Stimulated activated naive CD4-positive, alpha-beta T cell treated with Interleukin-2 at 50 U/mL for 16 hours (primary cell): ENCODE measurements at regions not wholly inside any gene's neighbourhood (a gene's known extent, or its start where the extent isn't known, plus 50 kb on each side); places are given as distances from the start of the nearest gene placed in this dataset.
"Not testable (repeated sequence)": the region's sequence is repeated elsewhere in the genome, so short reads cannot be mapped to it uniquely, and the experiment has no call there.

Experiments
- DNase-seq: peaks from one replicate; lab custom pipeline; 2025; lab: John Stamatoyannopoulos, UW

DNA sequence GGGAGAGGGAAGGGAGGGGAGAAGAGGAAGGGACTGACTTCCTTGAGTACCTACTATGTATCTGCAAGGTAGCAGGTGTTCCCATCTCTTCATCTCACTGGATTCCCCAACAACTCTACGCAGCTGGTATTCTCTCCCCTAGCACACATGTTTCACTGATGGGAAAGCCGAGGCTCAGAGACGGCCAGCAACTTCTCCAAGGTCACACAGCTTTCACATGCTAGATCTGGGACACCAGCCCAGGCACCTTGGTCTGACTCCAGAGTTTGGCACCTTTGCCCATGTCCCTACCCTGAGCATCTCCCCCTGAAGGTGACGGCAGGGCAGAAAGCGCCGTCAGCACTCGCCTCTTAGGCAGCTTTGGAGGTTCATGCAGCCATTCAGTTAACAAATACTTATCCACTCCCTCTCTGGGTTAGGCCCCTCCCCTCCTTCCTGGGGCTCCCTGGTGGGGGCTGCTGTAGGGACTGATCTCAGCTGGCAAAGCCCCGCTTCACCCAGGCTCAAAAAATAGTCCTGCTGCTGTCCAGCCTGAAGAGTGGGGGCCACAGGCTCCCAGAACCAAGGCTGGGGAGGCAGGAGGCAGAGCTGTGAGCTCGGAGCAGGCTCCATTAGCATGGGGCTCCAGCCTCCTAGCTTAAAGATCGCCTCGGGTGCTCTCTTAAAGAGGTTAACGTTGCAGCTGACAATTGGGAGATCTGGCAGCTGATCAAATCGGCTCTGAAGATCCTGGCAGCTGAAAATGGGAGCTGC lies 79.4 kb downstream of the IGLL1 start:
- no peak for DNase-seq

DNA sequence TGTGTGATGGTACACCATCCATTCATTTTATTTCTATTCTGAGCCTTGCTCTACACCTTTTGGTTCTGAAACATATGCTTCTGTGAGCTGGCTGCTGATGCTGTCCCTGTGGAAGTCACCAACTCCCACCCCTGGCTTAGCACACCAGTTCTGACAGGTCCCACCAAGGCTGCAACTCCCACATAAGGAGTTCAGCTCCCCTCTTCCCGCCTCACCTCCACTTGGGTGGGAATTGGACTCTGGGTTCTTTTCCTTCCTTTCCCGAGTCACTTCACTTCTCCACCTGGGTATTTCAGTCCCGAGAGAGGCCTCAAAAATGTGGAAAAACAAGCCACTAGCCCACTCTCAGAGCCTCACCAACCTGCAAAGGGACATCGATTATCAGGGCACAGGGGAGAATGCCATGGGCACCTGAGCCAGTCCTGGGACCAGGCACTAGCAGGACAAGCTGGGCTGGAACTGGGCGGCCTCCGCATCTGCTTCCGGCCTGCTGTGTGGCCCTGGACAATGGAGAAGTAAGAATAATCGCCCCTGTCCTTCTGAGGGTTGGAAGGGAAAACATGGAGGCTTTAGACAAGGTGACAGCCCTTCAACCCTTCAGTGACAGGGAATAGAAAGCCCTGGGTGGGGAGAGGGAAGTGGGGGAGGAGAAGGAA lies 80.1 kb downstream of the IGLL1 start:
- DNase-seq: no peak

DNA sequence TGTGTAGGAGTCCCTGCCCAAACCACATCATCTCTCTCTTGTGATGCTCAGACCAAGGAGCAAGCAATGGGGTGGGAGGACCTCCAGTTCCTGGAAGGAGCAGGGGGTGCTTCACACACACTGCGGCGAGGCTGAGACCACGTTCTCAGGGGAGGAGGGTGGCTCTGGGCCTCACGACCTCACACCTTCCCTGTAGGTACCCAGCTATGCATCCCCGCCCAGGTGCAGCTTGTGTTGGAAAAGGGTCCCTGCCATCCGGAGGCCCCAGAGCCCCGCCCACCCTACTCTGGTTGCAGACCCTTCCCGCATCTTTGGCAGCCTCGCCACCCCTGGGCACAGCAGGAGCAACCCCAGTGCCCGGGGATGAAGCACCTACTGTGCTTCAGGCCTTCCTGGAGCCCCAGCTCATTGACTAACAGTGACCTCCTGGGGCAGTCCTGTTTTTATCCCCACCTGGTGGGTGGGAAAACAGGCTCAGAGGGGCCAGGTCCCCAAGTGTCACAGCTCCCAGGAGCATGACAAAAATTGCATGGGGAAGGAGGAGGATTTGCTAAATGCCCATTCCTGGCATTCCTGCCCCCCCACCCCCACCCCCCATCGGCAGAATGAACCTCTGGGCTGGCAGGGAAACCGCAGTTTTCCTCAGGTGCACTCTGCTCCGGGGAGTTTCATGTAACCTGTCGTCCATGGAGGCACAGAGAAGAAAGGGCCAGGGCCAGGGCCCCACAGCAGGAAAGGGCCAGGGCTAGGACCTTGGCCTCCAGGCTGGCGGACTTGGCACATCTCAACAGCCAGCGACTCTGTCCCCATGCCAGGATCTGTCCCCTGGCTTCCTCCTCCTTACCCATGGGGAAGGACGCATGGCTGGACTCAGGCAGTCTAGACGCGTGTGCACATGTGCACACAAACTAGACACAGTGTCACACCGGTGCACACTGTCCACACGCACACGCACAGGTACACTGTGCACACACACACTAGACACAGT lies 81.0 kb downstream of the IGLL1 start:
- no peak for DNase-seq

DNA sequence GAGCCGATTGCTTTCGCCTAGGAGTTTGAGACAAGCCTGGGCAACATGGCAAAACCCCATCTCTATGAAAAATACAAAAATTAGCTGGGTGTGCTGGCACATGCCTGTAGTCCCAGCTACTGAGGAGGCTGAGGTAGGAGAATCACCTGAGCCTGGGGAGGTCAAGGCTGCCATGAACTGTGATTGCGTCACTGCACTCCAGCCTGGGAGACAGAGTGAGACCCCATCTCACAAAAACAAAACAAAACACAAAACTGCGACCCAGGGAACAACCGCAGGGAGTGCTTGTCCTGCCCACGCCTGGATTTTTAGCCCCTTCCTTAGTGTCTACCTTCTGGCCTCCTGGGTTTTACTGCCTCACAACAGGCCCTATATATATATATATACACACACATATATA lies 82.2 kb downstream of the IGLL1 start:
- DNase-seq: not testable (repeated sequence)

DNA sequence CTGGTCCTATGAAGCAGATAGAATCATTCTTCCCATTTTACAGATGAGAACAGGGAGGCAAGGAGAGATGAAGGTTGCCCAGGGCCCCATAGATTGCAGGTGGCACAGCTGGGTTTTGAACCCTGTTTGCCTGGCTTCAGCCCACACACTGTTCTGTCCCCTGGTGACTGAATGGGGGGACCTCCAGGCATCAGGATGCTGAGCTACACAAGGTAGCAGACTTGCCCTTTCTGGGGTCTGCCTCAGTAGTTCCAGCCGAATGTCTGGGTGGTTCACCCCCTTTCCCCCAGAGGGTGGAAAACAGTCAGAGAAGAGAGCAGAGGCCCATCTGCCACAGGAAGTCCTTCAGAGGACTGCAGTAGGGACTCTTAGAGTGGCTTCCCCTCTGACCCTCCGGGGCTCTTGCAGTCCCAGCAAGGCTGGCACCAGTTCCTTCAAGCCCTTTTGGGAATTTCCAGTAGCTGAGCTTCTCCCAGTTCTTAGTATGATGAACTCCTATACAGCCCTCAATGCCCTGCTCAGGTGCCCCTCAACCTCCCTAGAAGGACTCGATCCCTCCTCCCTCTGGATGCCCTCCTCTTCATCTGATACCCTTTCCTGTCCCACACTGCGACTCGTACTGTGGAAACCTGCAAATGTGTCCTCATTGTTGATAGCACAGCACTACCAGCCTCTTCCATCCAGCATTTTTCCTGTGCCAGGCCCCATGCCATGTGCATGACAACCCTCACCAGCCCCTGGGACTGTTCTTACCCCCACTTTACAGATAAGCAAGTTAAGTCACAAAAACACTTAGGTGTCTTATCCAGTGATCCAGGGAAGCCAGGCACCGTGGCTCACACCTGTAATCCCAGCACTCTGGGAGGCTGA lies 82.8 kb downstream of the IGLL1 start:
- no peak for DNase-seq

DNA sequence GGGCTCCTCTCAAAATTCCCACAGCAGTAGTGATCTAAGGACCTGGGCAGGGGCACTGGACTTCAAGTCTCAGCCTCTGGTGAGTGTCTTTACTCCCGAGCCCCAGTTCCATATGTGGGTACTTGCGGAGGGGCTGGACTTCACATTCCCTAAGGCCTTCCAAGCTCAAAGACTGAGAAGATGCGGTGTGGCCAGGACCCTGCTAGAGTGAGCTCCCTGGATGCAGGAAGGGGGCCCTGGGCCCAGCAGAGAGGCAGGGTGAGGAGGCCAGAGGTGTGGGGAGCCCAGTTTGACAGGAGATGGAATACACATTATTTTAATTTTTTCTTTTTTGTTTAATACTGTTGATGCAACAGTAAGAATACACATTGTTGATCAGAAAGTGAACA lies 83.7 kb downstream of the IGLL1 start:
- no peak for DNase-seq

DNA sequence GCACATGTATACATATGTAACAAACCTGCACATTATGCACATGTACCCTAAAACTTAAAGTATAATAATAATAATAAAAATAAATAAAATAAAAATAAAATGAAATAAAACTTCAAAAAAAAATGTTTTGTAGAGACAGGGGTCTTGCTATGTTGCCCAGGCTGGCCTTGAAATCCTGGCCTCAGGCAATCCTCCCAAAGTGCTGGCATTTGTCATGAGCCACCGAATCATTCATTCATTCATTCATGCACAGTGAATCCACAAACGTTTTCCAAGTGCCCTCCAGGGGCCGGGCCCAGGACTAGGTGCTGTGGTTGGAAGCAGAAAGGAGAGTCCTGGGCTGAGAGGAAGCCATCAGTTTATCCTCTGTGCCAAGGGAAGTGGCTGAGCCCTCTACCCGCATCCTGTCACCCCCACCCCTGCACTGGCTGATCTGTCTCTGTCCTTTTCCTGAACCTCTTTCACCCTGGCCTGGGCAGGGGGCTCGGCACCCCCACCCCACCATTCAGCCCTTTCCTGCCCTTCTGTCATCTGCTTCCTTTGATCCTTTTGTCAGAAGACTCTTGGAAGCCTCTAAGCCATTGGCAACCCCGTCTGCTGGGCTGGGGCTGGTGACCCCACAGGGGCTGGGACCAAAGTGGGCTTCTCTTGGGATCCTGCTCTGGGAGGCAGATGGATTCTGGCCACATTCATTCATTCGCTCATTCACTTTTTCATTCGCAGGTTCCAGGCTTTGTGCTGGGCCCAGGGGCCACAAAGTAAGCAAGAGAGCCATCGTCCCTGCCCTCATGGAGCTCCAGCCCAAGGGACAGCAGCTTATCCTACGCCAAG lies 84.3 kb downstream of the IGLL1 start:
- no peak for DNase-seq

DNA sequence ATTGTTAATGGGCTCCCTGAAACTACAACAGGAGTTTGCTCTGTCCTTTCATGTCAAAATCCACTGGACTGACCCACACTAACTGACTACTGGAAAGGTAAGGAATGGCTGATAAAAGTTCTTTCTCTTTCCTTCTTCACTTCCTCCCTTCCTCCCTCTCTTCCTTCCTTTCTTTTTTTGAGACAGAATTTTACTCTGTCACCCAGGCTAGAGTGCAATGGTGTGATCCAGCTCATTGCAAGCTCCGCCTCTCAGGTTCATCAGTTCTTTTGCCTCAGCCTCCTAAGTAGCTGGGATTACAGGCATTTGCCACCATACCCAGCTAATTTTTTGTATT lies 85.2 kb downstream of the IGLL1 start:
- DNase-seq: no peak

DNA sequence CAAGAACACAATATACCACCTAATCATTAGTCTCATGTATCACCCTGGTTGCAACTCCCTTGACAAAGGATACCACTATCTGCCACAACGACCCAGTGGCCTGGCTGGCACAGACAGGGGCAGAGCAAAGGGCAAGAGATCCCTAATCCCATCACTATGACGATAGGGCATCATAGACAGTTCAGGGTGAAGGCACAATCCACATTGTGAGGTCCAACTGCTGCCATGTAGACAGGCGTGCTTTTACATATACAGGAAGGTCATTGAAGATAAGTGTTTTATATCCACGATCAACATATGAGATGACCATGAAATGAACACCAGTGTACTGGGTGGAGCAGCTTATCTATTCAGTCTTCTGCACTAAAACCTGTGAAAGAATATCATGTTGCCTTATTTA lies 94.6 kb downstream of the IGLL1 start:
- no peak for DNase-seq

DNA sequence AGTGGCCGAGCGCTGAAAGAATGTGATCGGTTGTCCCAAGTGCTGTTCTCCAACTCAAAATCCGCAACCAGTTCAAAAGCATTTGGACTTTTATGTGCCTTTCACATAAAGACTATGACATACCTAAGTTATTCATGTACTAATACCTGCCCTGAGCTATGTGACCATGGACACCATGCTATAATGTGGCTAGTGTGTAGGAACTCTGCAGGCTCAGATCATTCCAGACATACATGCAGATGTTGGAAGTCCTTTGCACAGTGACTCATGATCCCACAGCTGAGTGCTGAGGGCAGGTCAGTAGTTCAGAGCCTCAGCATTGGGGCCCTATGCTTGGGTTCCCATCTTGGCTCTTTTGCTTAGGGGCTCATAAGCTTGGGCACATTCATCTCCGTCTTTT lies 95.4 kb downstream of the IGLL1 start:
- no peak for DNase-seq

DNA sequence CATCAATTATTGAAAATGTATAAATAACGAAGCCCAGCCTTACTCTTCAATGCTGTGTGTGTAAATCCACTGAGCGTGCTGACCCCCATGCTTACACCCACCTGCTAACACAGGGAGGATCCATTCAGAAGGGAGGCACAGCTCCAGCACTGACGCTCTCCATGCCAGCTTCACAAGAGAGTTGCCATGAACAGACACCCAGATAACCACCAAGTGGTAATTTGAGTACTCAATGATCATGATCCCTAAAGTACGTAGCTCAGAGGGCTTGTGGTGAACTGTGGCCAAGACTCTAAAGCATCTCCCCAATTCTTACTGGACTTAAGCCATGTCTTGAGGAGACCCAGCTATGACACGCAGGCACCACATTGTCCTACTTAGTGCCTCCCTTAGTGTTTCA lies 98.7 kb downstream of the IGLL1 start:
- DNase-seq: no peak

DNA sequence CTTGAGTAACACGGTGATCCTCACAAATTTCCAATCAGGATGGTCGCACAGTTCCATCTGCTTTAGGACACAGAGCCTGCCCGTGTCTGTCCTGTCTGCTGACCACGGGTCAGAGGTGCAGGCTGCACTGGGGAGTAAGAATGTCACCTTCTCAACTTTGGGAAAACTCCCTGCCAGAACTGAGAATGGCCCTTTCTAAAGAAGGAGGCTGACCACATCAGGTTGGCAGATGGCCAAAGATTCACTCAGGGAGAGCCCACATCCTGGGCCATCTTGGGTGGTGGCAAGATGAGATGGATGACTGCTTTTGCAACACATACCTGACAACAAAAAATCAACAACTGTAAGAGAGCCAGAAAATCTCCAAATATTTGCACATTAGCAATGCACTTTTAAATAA lies 101.9 kb downstream of the IGLL1 start:
- DNase-seq: no peak

DNA sequence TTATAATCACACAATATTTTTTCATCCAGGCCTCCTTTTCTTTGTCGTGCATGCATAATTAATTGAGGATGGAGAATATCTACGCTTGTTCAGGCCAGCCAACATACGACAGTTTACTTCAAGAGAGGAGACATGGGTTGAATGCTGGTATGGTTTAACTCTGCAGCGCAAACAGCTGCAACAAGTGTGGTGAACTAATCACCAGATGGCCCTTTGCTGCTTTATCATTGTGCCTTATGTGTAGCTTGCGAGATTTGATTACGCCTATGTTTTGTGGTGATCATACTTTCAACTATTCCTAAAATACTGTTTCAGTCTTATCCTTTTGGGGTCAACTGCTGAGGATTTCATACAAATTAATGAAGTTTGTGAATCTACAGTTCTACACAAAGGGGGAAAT lies 105.6 kb downstream of the IGLL1 start:
- DNase-seq: not testable (repeated sequence)

DNA sequence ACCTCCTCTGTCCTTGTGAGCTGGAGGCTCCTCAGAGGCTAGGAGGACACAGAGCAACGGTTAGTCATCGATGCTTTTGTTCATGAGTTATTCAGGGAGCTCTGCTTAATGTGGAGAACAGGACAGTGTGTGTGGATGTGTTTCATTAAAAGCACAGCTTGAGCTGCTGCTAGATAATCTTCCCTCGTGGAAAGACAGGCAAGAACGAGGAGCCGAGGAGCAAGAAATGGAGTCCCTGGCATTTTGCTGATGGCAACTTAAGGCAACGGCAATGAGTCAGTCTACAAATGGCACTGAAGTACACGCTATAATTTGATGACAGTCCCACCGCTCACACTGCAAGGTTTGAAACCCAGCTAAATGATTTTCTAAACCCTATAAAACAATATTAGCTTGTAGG lies 106.2 kb downstream of the IGLL1 start:
- DNase-seq: no peak

DNA sequence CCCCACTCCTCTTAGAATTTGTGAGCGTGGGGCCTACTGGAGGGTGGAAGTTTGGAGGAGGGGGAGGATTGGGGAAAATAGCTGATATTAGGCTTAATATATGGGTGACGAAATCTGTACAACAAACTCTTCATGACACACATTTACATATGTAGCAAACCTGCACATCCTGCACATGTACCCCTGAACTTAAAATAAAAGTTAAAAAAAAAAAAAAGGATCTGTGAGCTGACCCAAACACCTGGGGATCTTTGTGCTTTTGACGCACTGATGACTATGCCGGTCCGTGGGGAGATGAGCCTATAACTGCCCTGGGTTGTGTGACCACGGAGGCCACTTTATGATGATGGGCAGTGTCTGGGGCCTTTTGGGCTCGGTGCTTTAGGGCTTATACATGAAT lies 107.7 kb downstream of the IGLL1 start:
- not testable (repeated sequence) for DNase-seq

DNA sequence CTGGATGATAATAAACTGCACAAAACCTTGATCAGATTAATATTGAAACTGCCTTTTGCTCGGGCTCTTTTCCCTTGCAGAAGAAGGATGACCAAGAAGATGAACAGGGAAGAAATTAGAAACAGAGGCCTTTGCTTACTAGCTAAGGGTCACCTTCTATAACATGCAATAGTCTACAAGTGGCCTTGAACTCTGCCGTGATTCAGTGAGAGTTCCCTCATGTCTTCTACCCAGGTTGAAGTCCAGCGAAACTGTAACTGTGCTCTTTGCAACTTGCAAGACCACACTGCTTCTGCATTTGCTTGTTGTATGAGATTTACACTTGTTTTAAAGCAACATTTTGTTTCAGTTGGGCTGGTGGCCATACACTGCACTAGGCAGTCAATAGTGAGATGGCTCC lies 108.4 kb downstream of the IGLL1 start:
- DNase-seq: no peak

DNA sequence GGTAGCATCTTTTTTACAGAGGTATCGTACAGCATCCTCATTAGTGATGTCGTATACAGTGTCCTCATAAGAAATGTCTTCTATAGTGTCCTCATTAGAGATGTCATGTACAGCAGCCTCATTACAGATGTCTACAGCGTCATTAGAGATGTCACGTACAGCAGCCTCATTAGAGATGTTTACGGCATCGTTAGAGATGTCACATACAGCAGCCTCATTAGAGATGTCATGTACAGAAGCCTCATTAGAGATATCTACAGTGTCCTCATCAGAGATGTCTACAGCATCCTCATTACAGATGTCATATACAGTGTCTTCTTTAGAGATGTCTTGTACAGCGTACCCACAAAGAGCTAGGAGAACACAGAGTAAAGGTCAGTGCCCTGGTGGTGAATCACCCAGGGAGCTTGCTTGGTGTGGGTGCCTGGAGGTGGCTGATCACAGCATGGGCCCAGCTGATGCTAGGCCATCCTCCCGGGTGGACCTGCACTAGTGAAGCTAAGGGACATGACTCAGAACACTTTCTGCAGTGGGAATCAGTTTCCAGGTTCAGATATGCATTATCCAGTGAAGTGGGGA lies 109.2 kb downstream of the IGLL1 start:
- DNase-seq: no peak

DNA sequence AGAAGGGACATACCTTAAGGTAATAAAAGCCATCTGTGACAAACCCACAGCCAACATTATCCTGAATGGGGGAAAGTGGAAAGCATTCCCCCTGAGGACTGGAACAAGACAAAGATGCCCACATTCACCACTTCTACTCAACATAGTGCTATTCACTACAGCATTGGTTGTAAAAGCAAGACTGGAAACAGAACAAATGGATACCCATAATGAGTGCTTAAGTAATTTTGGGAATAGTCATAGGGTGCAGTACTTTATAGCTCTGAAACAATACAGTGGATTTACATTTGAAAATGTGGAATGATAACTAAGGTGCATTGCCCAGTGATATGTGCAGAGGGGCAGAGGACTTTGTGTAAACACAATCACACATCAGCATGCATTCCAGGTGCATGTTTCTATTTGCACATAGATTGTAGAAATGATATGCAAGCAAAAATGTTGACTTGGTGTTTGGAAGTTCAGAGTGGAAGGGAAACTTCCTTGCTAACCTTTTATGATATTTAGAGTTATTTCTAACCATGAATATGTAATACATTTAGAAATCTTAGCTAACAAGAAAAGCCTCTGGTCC lies 112.3 kb downstream of the IGLL1 start:
- DNase-seq: no peak

DNA sequence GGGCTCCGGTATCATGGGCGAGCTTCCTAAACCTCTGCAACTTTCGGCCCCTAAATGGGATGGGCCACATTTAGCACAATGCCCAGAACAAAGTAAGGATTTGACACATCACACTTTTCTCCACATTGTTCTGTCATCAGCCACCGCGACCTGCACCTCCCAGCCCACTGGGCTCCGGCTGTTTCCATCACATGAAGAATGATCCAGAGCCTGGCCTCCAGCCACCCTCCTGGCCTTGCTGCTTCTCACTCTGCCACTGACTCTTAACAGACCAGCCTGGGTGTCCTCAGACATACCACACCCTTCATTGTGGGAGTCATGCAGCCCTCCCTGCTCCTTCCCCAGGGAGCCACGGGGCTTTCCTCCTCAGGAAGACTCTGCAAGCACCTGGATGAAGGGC lies 113.7 kb downstream of the IGLL1 start:
- no peak for DNase-seq

DNA sequence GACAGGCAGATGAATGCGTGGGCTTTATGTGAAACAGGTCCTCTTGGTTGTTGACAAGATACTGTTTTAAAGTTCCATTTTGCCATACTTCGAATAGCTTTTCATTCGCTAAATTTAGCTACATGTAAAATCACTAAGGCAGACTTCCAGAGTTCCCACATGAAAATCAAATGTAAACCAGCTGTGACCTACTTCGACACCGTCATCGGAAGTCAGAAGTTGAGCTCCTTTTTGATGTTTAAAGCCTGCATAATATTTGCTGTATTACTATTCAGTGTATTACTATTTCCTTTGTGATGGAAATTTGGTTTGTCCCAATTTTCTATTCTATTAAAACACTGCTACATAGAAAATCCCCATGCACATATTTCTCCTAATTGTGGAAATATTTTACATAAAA lies 115.3 kb downstream of the IGLL1 start:
- DNase-seq: not testable (repeated sequence)
